ENCODE measurements at regions not wholly inside any gene's neighbourhood (a gene's known extent, or its start where the extent isn't known, plus 50 kb on each side); places are given as distances from the start of the nearest gene placed in this dataset.

GRCh38 chr6:84332139-84333034, 104.9 kb upstream of the CEP162 start:
- TF ChIP-seq, protein P1, sequence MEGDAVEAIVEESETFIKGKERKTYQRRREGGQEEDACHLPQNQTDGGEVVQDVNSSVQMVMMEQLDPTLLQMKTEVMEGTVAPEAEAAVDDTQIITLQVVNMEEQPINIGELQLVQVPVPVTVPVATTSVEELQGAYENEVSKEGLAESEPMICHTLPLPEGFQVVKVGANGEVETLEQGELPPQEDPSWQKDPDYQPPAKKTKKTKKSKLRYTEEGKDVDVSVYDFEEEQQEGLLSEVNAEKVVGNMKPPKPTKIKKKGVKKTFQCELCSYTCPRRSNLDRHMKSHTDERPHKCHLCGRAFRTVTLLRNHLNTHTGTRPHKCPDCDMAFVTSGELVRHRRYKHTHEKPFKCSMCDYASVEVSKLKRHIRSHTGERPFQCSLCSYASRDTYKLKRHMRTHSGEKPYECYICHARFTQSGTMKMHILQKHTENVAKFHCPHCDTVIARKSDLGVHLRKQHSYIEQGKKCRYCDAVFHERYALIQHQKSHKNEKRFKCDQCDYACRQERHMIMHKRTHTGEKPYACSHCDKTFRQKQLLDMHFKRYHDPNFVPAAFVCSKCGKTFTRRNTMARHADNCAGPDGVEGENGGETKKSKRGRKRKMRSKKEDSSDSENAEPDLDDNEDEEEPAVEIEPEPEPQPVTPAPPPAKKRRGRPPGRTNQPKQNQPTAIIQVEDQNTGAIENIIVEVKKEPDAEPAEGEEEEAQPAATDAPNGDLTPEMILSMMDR (IDR thresholded peaks at IDR 0.05), result no peak
- TF ChIP-seq POLR2AphosphoS5 (IDR thresholded peaks at IDR 0.05), result no peak
